Osteocyte (in vitro differentiated cells): ENCODE measurements at regions not wholly inside any gene's neighbourhood (a gene's known extent, or its start where the extent isn't known, plus 50 kb on each side); places are given as distances from the start of the nearest gene placed in this dataset.
"Not testable (repeated sequence)": the region's sequence is repeated elsewhere in the genome, so short reads cannot be mapped to it uniquely, and the experiment has no call there.

Source experiments
- DNase-seq: peaks from one replicate; pipeline ENCODE4 v3.0.0; 2021; ENCODE audit warnings: mixed read lengths; ENCODE audit not compliant: unreplicated experiment; ENCODE audit errors: extremely low spot score
- H3K27ac Mint-ChIP-seq: one replicate; pipeline ENCODE4 v1.8.0; 2021; ENCODE audit warnings: mild to moderate bottlenecking, mixed read lengths; ENCODE audit not compliant: unreplicated experiment
- H3K27me3 Mint-ChIP-seq: one replicate; pipeline ENCODE4 v1.8.0; 2021; ENCODE audit warnings: mixed read lengths; ENCODE audit not compliant: unreplicated experiment
- H3K36me3 Mint-ChIP-seq: one replicate; pipeline ENCODE4 v1.8.0; 2021; ENCODE audit warnings: mixed read lengths; ENCODE audit not compliant: unreplicated experiment
- H3K4me1 Mint-ChIP-seq: one replicate; pipeline ENCODE4 v1.8.0; 2021; ENCODE audit warnings: mixed read lengths; ENCODE audit not compliant: unreplicated experiment
- H3K4me3 Mint-ChIP-seq: one replicate; pipeline ENCODE4 v1.8.0; 2021; ENCODE audit warnings: mild to moderate bottlenecking, moderate library complexity, mixed read lengths; ENCODE audit not compliant: unreplicated experiment
- H3K9me3 Mint-ChIP-seq: one replicate; pipeline ENCODE4 v1.8.0; 2021; ENCODE audit warnings: mixed read lengths; ENCODE audit not compliant: unreplicated experiment
- CTCF ChIP-seq: fragments of 200-600 bp; sonication (generic); IDR thresholded peaks from 2 replicates; pipeline ENCODE4 v1.5.0; 2021; ENCODE audit warnings: antibody characterized with exemption, mild to moderate bottlenecking, moderate library complexity

- no peaks in the 10 kb centered on the region for H3K9me3 Mint-ChIP-seq
- DNase-seq, result no peak
- no peaks in the 10 kb centered on the region for H3K36me3 Mint-ChIP-seq
- no peak overlapping the region for H3K4me3 Mint-ChIP-seq
- H3K27ac Mint-ChIP-seq, result no peak overlapping the region
- no peaks in the 10 kb centered on the region for H3K27me3 Mint-ChIP-seq
- H3K4me1 Mint-ChIP-seq, result peaks cover 12% of the 10 kb centered on the region
- TF ChIP-seq CTCF, result no peak
These were observed 207.1 kb upstream of the FERD3L start for GRCh38 chr7:19352305-19352695.

GRCh38 chr7:19351341-19352304, 206.4 kb upstream of the FERD3L start:
- Mint-ChIP-seq H3K27ac (no peak overlapping the region), H3K9me3 (no peaks in the 10 kb centered on the region), H3K4me3 (no peak overlapping the region), H3K4me1 (peaks cover 12% of the 10 kb centered on the region), H3K36me3 (no peaks in the 10 kb centered on the region), H3K27me3 (no peaks in the 10 kb centered on the region)
- TF ChIP-seq CTCF, result no peak
- DNase-seq, result no peak

- no peak for TF ChIP-seq CTCF
- Mint-ChIP-seq H3K9me3 (no peaks in the 10 kb centered on the region), H3K27ac (no peak overlapping the region), H3K36me3 (no peaks in the 10 kb centered on the region), H3K27me3 (no peaks in the 10 kb centered on the region), H3K4me3 (no peak overlapping the region), H3K4me1 (peaks cover 16% of the 10 kb centered on the region)
- DNase-seq, result peak; percentile 83
These were observed 194.3 kb upstream of the FERD3L start for GRCh38 chr7:19339512-19339911.

GRCh38 chr7:19338512-19338911, 193.3 kb upstream of the FERD3L start:
- not testable (repeated sequence) for H3K9me3 Mint-ChIP-seq, H3K36me3 Mint-ChIP-seq, H3K27ac Mint-ChIP-seq, H3K27me3 Mint-ChIP-seq, DNase-seq, H3K4me3 Mint-ChIP-seq
- peaks cover 16% of the 10 kb centered on the region for H3K4me1 Mint-ChIP-seq

- H3K9me3 Mint-ChIP-seq, result no peaks in the 10 kb centered on the region
These were observed 191.7 kb upstream of the FERD3L start for GRCh38 chr7:19336836-19337383.

More at GRCh38 chr7:19336836-19337383, 191.7 kb upstream of the FERD3L start:
- H3K4me3 Mint-ChIP-seq, result no peak overlapping the region
- H3K4me1 Mint-ChIP-seq, result peaks cover 16% of the 10 kb centered on the region
- no peaks in the 10 kb centered on the region for H3K27me3 Mint-ChIP-seq
- no peak for DNase-seq
- TF ChIP-seq CTCF, result no peak
- no peaks in the 10 kb centered on the region for H3K36me3 Mint-ChIP-seq
- H3K27ac Mint-ChIP-seq, result no peak overlapping the region
